ENCODE measurements at regions not wholly inside any gene's neighbourhood (a gene's known extent, or its start where the extent isn't known, plus 50 kb on each side); places are given as distances from the start of the nearest gene placed in this dataset.

- TF ChIP-seq CTCF (conservative IDR thresholded peaks at IDR 0.05 in 1 of 2, IDR thresholded peaks at IDR 0.05 in 1 of 2; ENCODE audit: low read depth in 1 of 2, low read length in 2 of 2) (peak; percentile 84 to 89), EZH2 (IDR thresholded peaks at IDR 0.05; ENCODE audit: low read length, missing control alignments) (no peak)
Observed at GRCh38 chr15:98311566-98312188, 336.7 kb upstream of the IGF1R start.
